ENCODE measurements at regions not wholly inside any gene's neighbourhood (a gene's known extent, or its start where the extent isn't known, plus 50 kb on each side); places are given as distances from the start of the nearest gene placed in this dataset.
"Not testable (repeated sequence)": the region's sequence is repeated elsewhere in the genome, so short reads cannot be mapped to it uniquely, and the experiment has no call there.

DNA sequence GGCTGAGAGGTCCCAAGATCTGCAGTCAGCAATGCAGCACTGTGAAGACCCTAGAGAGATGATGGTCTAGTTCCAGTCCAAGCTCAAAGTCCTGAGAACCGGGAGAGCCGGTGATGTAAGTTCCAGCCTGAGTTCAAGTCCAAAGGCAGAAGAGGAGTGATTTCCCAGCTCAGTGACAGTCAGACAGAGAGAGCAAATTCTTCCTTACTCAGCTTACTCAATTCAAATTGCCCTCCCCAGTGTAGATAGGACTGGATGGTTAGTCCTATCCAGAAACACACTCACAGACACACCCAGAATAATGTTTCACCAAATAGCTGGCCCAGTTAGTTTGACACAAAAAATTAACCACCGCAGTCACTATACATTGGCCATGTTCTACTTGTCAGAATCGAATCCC lies 185.5 kb upstream of the MYO3A start:
- POLR2A ChIA-PET, result no interaction called here
- Mint-ChIP-seq H3K4me1 (no peaks in the 10 kb centered on the region), H3K27ac (no peak overlapping the region), H3K36me3 (ENCODE audit: low read depth) (no peaks in the 10 kb centered on the region), H3K9me3 (no peaks in the 10 kb centered on the region), H3K4me3 (no peak overlapping the region), H3K27me3 (peaks cover 2% of the 10 kb centered on the region)
- TF ChIP-seq, protein P1, sequence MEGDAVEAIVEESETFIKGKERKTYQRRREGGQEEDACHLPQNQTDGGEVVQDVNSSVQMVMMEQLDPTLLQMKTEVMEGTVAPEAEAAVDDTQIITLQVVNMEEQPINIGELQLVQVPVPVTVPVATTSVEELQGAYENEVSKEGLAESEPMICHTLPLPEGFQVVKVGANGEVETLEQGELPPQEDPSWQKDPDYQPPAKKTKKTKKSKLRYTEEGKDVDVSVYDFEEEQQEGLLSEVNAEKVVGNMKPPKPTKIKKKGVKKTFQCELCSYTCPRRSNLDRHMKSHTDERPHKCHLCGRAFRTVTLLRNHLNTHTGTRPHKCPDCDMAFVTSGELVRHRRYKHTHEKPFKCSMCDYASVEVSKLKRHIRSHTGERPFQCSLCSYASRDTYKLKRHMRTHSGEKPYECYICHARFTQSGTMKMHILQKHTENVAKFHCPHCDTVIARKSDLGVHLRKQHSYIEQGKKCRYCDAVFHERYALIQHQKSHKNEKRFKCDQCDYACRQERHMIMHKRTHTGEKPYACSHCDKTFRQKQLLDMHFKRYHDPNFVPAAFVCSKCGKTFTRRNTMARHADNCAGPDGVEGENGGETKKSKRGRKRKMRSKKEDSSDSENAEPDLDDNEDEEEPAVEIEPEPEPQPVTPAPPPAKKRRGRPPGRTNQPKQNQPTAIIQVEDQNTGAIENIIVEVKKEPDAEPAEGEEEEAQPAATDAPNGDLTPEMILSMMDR (IDR thresholded peaks at IDR 0.05), result no peak
- no peak for DNase-seq
- intact Hi-C loops (cut with micrococcal nuclease), result no loop called here
- ATAC-seq (ENCODE audit: low read depth), result no peak
- CTCF ChIA-PET, result no interaction called here

DNA sequence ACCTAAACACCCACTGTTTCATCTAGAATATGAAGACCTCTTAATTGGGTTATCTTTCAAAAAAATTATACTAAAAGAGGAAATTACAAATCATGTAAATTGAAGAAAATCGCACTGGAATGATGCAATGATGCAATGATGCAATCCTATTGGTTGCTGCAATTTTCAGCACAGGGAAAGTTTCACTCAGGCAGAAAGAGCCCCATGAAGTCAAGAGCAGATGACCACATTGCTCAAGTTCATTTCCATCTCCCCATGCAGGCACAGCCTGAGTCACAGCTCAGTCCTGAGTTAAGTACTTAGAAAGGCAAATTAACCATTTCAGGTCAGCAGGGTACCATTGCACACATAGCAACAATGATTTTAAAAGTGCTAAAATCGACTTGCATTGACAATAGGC lies 180.3 kb upstream of the MYO3A start:
- TF ChIP-seq, protein P1 (IDR thresholded peaks at IDR 0.05), result no peak
- ChIA-PET CTCF (no interaction called here), POLR2A (no interaction called here)
- DNase-seq (no peak), ATAC-seq (ENCODE audit: low read depth) (no peak)
- Mint-ChIP-seq H3K4me3 (no peak overlapping the region), H3K9me3 (no peaks in the 10 kb centered on the region), H3K4me1 (no peaks in the 10 kb centered on the region), H3K27ac (no peak overlapping the region), H3K27me3 (no peaks in the 10 kb centered on the region), H3K36me3 (ENCODE audit: low read depth) (no peaks in the 10 kb centered on the region)
- intact Hi-C loops (cut with micrococcal nuclease), result no loop called here

DNA sequence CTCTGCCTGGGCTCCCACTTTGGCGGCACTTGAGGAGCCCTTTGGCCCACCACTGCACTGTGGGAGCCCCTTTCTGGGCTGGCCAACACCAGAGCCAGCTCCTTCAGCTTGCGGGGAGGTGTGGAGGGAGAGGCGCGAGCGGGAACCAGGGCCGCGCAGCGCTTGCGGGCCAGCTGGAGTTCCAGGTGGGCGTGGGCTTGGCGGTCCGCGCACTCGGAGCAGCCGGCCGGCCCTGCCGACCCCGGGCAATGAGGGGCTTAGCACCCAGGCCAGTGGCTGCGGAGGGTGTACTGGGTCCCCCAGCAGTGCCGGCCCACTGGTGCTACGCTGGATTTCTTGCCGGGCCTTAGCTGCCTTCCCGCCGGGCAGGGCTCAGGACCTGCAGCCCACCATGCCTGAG lies 178.2 kb upstream of the MYO3A start:
- H3K4me1 Mint-ChIP-seq; H3K27me3 Mint-ChIP-seq; ATAC-seq (ENCODE audit: low read depth); H3K4me3 Mint-ChIP-seq; DNase-seq; intact Hi-C loops (cut with micrococcal nuclease); H3K27ac Mint-ChIP-seq; H3K9me3 Mint-ChIP-seq; H3K36me3 Mint-ChIP-seq (ENCODE audit: low read depth); POLR2A ChIA-PET; CTCF ChIA-PET: not testable (repeated sequence)

DNA sequence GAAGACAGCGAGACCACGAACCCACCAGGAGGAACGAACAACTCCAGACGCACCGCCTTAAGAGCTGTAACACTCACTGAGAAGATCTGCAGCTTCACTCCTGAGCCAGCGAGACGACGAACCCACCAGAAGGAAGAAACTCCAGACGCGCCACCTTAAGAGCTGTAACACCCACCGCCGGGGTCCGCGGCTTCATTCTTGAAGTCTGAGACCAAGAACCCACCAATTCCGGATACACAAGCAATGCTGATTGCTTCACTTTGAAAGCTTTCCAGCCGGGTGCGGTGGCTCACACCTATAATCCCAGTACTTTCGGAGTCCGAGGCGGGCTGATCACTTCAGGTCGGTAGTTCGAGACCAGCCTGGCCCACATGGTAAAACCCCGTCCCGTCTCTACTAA lies 177.2 kb upstream of the MYO3A start:
- no peak for DNase-seq
- TF ChIP-seq, protein P1 (IDR thresholded peaks at IDR 0.05), result no peak
- Mint-ChIP-seq H3K9me3 (no peaks in the 10 kb centered on the region), H3K4me3 (no peak overlapping the region), H3K27me3 (no peaks in the 10 kb centered on the region), H3K27ac (no peak overlapping the region), H3K36me3 (ENCODE audit: low read depth) (no peaks in the 10 kb centered on the region), H3K4me1 (no peaks in the 10 kb centered on the region)
- CTCF ChIA-PET, result no interaction called here
- POLR2A ChIA-PET, result no interaction called here
- intact Hi-C loops (cut with micrococcal nuclease), result no loop called here
- no peak for ATAC-seq (ENCODE audit: low read depth)

DNA sequence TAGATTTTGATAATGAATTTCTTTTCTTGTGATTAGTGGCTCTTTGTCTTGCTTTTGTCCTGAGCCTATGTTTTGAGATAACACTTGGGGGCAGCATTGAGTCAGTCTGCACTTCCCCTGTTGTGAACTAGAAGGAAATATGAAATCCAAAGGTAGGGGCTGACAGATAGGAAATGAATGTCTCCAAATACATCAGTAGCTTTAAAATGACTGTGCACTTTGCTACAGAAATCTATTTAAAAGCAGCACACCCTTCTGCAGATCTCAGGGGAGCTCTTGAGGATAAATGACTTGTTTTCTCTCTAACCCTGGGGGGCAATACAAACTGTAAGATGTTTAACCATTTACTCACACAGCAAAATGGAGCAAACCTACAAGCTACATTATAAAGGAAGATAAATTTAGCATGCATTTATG lies 176.0 kb upstream of the MYO3A start:
- Mint-ChIP-seq H3K4me3 (no peak overlapping the region), H3K4me1 (no peaks in the 10 kb centered on the region), H3K36me3 (ENCODE audit: low read depth) (no peaks in the 10 kb centered on the region), H3K27ac (no peak overlapping the region), H3K9me3 (no peaks in the 10 kb centered on the region), H3K27me3 (no peaks in the 10 kb centered on the region)
- DNase-seq, result no peak
- POLR2A ChIA-PET, result no interaction called here
- ATAC-seq (ENCODE audit: low read depth), result no peak
- TF ChIP-seq, protein P1 (IDR thresholded peaks at IDR 0.05), result no peak
- CTCF ChIA-PET, result no interaction called here
- intact Hi-C loops (cut with micrococcal nuclease), result no loop called here

DNA sequence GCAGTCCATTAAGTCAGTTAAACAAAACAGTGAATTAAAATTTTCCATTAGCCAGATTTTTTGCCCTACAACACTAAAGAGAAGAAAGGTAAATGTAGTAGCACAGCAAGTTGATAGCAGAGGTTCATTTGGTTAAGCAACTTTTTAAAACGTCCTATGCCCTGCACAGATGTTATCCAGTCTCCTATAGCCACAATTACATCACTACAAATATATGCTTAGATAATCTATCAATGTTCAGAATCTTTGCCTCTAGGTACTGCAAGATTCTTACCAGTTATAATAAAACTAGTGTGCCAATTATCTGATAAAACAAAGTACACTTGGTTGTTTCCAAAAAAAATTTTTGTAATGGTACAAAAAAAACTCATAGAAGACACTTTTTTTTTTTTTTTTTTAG lies 175.5 kb upstream of the MYO3A start:
- no peak overlapping the region for H3K27ac Mint-ChIP-seq
- H3K9me3 Mint-ChIP-seq, result no peaks in the 10 kb centered on the region
- POLR2A ChIA-PET, result no interaction called here
- no peaks in the 10 kb centered on the region for H3K4me1 Mint-ChIP-seq
- CTCF ChIA-PET, result no interaction called here
- ATAC-seq (ENCODE audit: low read depth) (no peak), DNase-seq (no peak)
- intact Hi-C loops (cut with micrococcal nuclease), result no loop called here
- no peak overlapping the region for H3K4me3 Mint-ChIP-seq
- no peaks in the 10 kb centered on the region for H3K27me3 Mint-ChIP-seq
- no peaks in the 10 kb centered on the region for H3K36me3 Mint-ChIP-seq (ENCODE audit: low read depth)
- TF ChIP-seq, protein P1 (IDR thresholded peaks at IDR 0.05), result no peak

All from activated B cell treated with CpG ODN at 0.5 μM for 24 hours (primary cell).